NCI-H2196 treated with DMSO at 0.1 percent for 48 hours (cell line): ENCODE measurements at regions not wholly inside any gene's neighbourhood (a gene's known extent, or its start where the extent isn't known, plus 50 kb on each side); places are given as distances from the start of the nearest gene placed in this dataset.

Experiments used
- DNase-seq: peaks from one replicate; lab custom pipeline; 2025; ENCODE audit not compliant: unreplicated experiment; lab: John Stamatoyannopoulos, UW

- no peak for DNase-seq
These were observed 443.8 kb upstream of the GJE1 start for GRCh38 chr6:141688916-141689315.

- no peak for DNase-seq
These were observed 447.3 kb upstream of the GJE1 start for GRCh38 chr6:141685416-141685815.

- DNase-seq = no peak
These were observed 450.3 kb upstream of the GJE1 start for GRCh38 chr6:141682391-141682790.

- DNase-seq = no peak
These were observed 455.0 kb upstream of the GJE1 start for GRCh38 chr6:141677598-141678211.

- no peak for DNase-seq
These were observed 456.8 kb upstream of the GJE1 start for GRCh38 chr6:141675957-141676356.

- DNase-seq = no peak
These were observed 463.6 kb upstream of the GJE1 start for GRCh38 chr6:141669141-141669540.

- no peak for DNase-seq
These were observed 465.0 kb upstream of the GJE1 start for GRCh38 chr6:141667580-141668309.

- no peak for DNase-seq
These were observed 466.5 kb upstream of the GJE1 start for GRCh38 chr6:141666187-141666586.

GRCh38 chr6:141664744-141665143, 468.0 kb upstream of the GJE1 start:
- DNase-seq = no peak

GRCh38 chr6:141659582-141659981, 473.1 kb upstream of the GJE1 start:
- DNase-seq = no peak

GRCh38 chr6:141658696-141659095, 474.0 kb upstream of the GJE1 start:
- DNase-seq = no peak

GRCh38 chr6:141657812-141658211, 474.9 kb upstream of the GJE1 start:
- DNase-seq = no peak

- no peak for DNase-seq
These were observed 479.1 kb upstream of the GJE1 start for GRCh38 chr6:141653590-141653989.

GRCh38 chr6:141641951-141642350, 490.8 kb upstream of the GJE1 start:
- DNase-seq = no peak

- no peak for DNase-seq
These were observed 491.3 kb upstream of the GJE1 start for GRCh38 chr6:141641406-141641805.

- DNase-seq = no peak
These were observed 497.1 kb upstream of the GJE1 start for GRCh38 chr6:141635621-141636020.

GRCh38 chr6:141634269-141634668, 498.5 kb upstream of the GJE1 start:
- no peak for DNase-seq

GRCh38 chr6:141624301-141624700, 508.4 kb upstream of the GJE1 start:
- no peak for DNase-seq

- no peak for DNase-seq
These were observed 514.5 kb upstream of the GJE1 start for GRCh38 chr6:141618180-141618581.

GRCh38 chr6:141610741-141611140, 522.0 kb upstream of the GJE1 start:
- DNase-seq = no peak

- no peak for DNase-seq
These were observed 524.8 kb upstream of the GJE1 start for GRCh38 chr6:141607956-141608355.

- DNase-seq = no peak
These were observed 534.2 kb upstream of the GJE1 start for GRCh38 chr6:141598487-141598886.

- no peak for DNase-seq
These were observed 537.9 kb upstream of the GJE1 start for GRCh38 chr6:141594874-141595273.
